Neuron (in vitro differentiated cells): ENCODE measurements at regions not wholly inside any gene's neighbourhood (a gene's known extent, or its start where the extent isn't known, plus 50 kb on each side); places are given as distances from the start of the nearest gene placed in this dataset.

Experiments
- H2AFZ ChIP-seq: one replicate; pipeline ENCODE4 v1.6.1; 2013; ENCODE audit warnings: low read depth, mild to moderate bottlenecking, inconsistent platforms, low read length, moderate library complexity
- H3K27me3 ChIP-seq: one replicate; pipeline ENCODE4 v1.6.1; 2013; ENCODE audit warnings: low read length; ENCODE audit not compliant: insufficient read depth
- H3K36me3 ChIP-seq: one replicate; pipeline ENCODE4 v1.6.1; 2013; ENCODE audit warnings: low read length; ENCODE audit not compliant: insufficient read depth
- H3K4me1 ChIP-seq: one replicate; pipeline ENCODE4 v1.6.1; 2013; ENCODE audit warnings: low read length; ENCODE audit not compliant: insufficient read depth
- H3K4me3 ChIP-seq: 2 replicates; pipeline ENCODE4 v1.5.1; 2013; ENCODE audit warnings: mild to moderate bottlenecking, low read length, moderate library complexity
- H3K9me3 ChIP-seq: one replicate; pipeline ENCODE4 v1.6.1; 2013; ENCODE audit warnings: low read length

- Histone ChIP-seq H3K27me3 (no peaks in the 10 kb centered on the region), H3K4me1 (no peaks in the 10 kb centered on the region), H3K36me3 (no peaks in the 10 kb centered on the region), H3K4me3 (no peak overlapping the region), H3K9me3 (no peaks in the 10 kb centered on the region), H2AFZ (no peak overlapping the region)
Observed at GRCh38 chr4:187362937-187363857, 632.4 kb upstream of the ZFP42 start.

GRCh38 chr4:187364401-187364800, 631.2 kb upstream of the ZFP42 start:
- H3K27me3 ChIP-seq, result no peaks in the 10 kb centered on the region
- H3K9me3 ChIP-seq, result no peaks in the 10 kb centered on the region
- H3K36me3 ChIP-seq, result no peaks in the 10 kb centered on the region
- no peaks in the 10 kb centered on the region for H3K4me1 ChIP-seq
- H2AFZ ChIP-seq, result no peak overlapping the region
- H3K4me3 ChIP-seq, result no peak overlapping the region

GRCh38 chr4:187364851-187365250, 630.7 kb upstream of the ZFP42 start:
- Histone ChIP-seq H3K9me3 (no peaks in the 10 kb centered on the region), H3K36me3 (no peaks in the 10 kb centered on the region), H3K4me1 (no peaks in the 10 kb centered on the region), H3K4me3 (no peak overlapping the region), H3K27me3 (no peaks in the 10 kb centered on the region), H2AFZ (no peak overlapping the region)

GRCh38 chr4:187366530-187366929, 629.0 kb upstream of the ZFP42 start:
- H2AFZ ChIP-seq, result no peak overlapping the region
- H3K4me3 ChIP-seq, result no peak overlapping the region
- H3K36me3 ChIP-seq, result no peaks in the 10 kb centered on the region
- no peaks in the 10 kb centered on the region for H3K27me3 ChIP-seq
- H3K9me3 ChIP-seq, result no peaks in the 10 kb centered on the region
- H3K4me1 ChIP-seq, result no peaks in the 10 kb centered on the region

GRCh38 chr4:187370918-187371317, 624.7 kb upstream of the ZFP42 start:
- Histone ChIP-seq H3K4me3 (no peak overlapping the region), H2AFZ (no peak overlapping the region), H3K9me3 (no peaks in the 10 kb centered on the region), H3K27me3 (no peaks in the 10 kb centered on the region), H3K4me1 (no peaks in the 10 kb centered on the region), H3K36me3 (no peaks in the 10 kb centered on the region)

GRCh38 chr4:187378441-187378840, 617.1 kb upstream of the ZFP42 start:
- Histone ChIP-seq H3K36me3 (no peaks in the 10 kb centered on the region), H3K4me3 (no peak overlapping the region), H2AFZ (no peak overlapping the region), H3K27me3 (no peaks in the 10 kb centered on the region), H3K9me3 (no peaks in the 10 kb centered on the region), H3K4me1 (no peaks in the 10 kb centered on the region)

GRCh38 chr4:187380181-187380581, 615.4 kb upstream of the ZFP42 start:
- Histone ChIP-seq H3K27me3 (no peaks in the 10 kb centered on the region), H3K9me3 (no peaks in the 10 kb centered on the region), H2AFZ (no peak overlapping the region), H3K36me3 (no peaks in the 10 kb centered on the region), H3K4me1 (no peaks in the 10 kb centered on the region), H3K4me3 (no peak overlapping the region)

- Histone ChIP-seq H3K9me3 (no peaks in the 10 kb centered on the region), H3K4me3 (no peak overlapping the region), H3K36me3 (no peaks in the 10 kb centered on the region), H2AFZ (no peak overlapping the region), H3K4me1 (no peaks in the 10 kb centered on the region), H3K27me3 (no peaks in the 10 kb centered on the region)
Observed at GRCh38 chr4:187383181-187383580, 612.4 kb upstream of the ZFP42 start.

- H3K4me3 ChIP-seq, result no peak overlapping the region
- H3K27me3 ChIP-seq, result no peaks in the 10 kb centered on the region
- no peaks in the 10 kb centered on the region for H3K36me3 ChIP-seq
- no peaks in the 10 kb centered on the region for H3K4me1 ChIP-seq
- no peaks in the 10 kb centered on the region for H3K9me3 ChIP-seq
- H2AFZ ChIP-seq, result no peak overlapping the region
Observed at GRCh38 chr4:187387739-187388138, 607.8 kb upstream of the ZFP42 start.

- H3K27me3 ChIP-seq, result no peaks in the 10 kb centered on the region
- no peaks in the 10 kb centered on the region for H3K4me1 ChIP-seq
- H3K36me3 ChIP-seq, result no peaks in the 10 kb centered on the region
- no peak overlapping the region for H3K4me3 ChIP-seq
- no peak overlapping the region for H2AFZ ChIP-seq
- no peaks in the 10 kb centered on the region for H3K9me3 ChIP-seq
Observed at GRCh38 chr4:187389420-187389819, 606.2 kb upstream of the ZFP42 start.

- Histone ChIP-seq H3K4me1 (no peaks in the 10 kb centered on the region), H3K27me3 (no peaks in the 10 kb centered on the region), H3K4me3 (no peak overlapping the region), H2AFZ (no peak overlapping the region), H3K36me3 (no peaks in the 10 kb centered on the region), H3K9me3 (no peaks in the 10 kb centered on the region)
Observed at GRCh38 chr4:187390646-187391045, 604.9 kb upstream of the ZFP42 start.

GRCh38 chr4:187393531-187394344, 601.8 kb upstream of the ZFP42 start:
- H3K27me3 ChIP-seq, result no peaks in the 10 kb centered on the region
- H3K36me3 ChIP-seq, result no peaks in the 10 kb centered on the region
- H3K9me3 ChIP-seq, result no peaks in the 10 kb centered on the region

GRCh38 chr4:187396106-187396505, 599.5 kb upstream of the ZFP42 start:
- no peaks in the 10 kb centered on the region for H3K4me1 ChIP-seq
- H3K9me3 ChIP-seq, result no peaks in the 10 kb centered on the region
- H3K36me3 ChIP-seq, result no peaks in the 10 kb centered on the region
- H2AFZ ChIP-seq, result no peak overlapping the region
- H3K27me3 ChIP-seq, result no peaks in the 10 kb centered on the region
- no peak overlapping the region for H3K4me3 ChIP-seq

More at GRCh38 chr4:187393531-187394344, 601.8 kb upstream of the ZFP42 start:
- Histone ChIP-seq H2AFZ (no peak overlapping the region), H3K4me1 (no peaks in the 10 kb centered on the region), H3K4me3 (no peak overlapping the region)
